GM10266 (cell line): ENCODE measurements at regions not wholly inside any gene's neighbourhood (a gene's known extent, or its start where the extent isn't known, plus 50 kb on each side); places are given as distances from the start of the nearest gene placed in this dataset.

ENCODE experiments used
- DNase-seq: peaks from one replicate; pipeline ENCODE4 v3.0.0; 2012; ENCODE audit errors: extremely low spot score
- CTCF ChIP-seq: IDR thresholded peaks from 2 replicates; pipeline ENCODE4 v1.5.1; 2012; ENCODE audit warnings: mild to moderate bottlenecking, low read depth; ENCODE audit not compliant: control insufficient read depth, insufficient read depth; ENCODE audit errors: missing control alignments

- TF ChIP-seq CTCF, result no peak
- no peak for DNase-seq
Measured at GRCh38 chr3:153069598-153070510, 92.2 kb upstream of the RAP2B start.

- no peak for TF ChIP-seq CTCF
- DNase-seq, result no peak
Measured at GRCh38 chr3:153070511-153070868, 91.5 kb upstream of the RAP2B start.

GRCh38 chr3:153072382-153072781, 89.6 kb upstream of the RAP2B start:
- no peak for TF ChIP-seq CTCF
- DNase-seq, result no peak

- TF ChIP-seq CTCF, result no peak
- DNase-seq, result no peak
Measured at GRCh38 chr3:153072856-153073255, 89.2 kb upstream of the RAP2B start.

GRCh38 chr3:153073636-153074035, 88.4 kb upstream of the RAP2B start:
- TF ChIP-seq CTCF, result no peak
- DNase-seq, result no peak

GRCh38 chr3:153078826-153079225, 83.2 kb upstream of the RAP2B start:
- no peak for TF ChIP-seq CTCF
- no peak for DNase-seq

- TF ChIP-seq CTCF, result no peak
- no peak for DNase-seq
Measured at GRCh38 chr3:153079386-153079785, 82.6 kb upstream of the RAP2B start.
